ENCODE measurements at regions not wholly inside any gene's neighbourhood (a gene's known extent, or its start where the extent isn't known, plus 50 kb on each side); places are given as distances from the start of the nearest gene placed in this dataset.
"Not testable (repeated sequence)": the region's sequence is repeated elsewhere in the genome, so short reads cannot be mapped to it uniquely, and the experiment has no call there.

GRCh38 chr18:51260118-51260517 is 62.6 kb upstream of the MEX3C start:
- TF ChIP-seq CTCF (IDR thresholded peaks at IDR 0.05; ENCODE audit: insufficient read depth, missing control alignments), result no peak
- no peak for FAIRE-seq
- DNase-seq (ENCODE audit: insufficient read length, low spot score), result no peak

GRCh38 chr18:51266077-51266476 is 68.6 kb upstream of the MEX3C start:
- not testable (repeated sequence) for DNase-seq (ENCODE audit: insufficient read length, low spot score); FAIRE-seq

GRCh38 chr18:51266773-51267172 is 69.3 kb upstream of the MEX3C start:
- no peak for DNase-seq (ENCODE audit: insufficient read length, low spot score)
- peak; percentile 64 for FAIRE-seq
- no peak for TF ChIP-seq CTCF (IDR thresholded peaks at IDR 0.05; ENCODE audit: insufficient read depth, missing control alignments)

GRCh38 chr18:51273437-51273836 is 76.0 kb upstream of the MEX3C start:
- FAIRE-seq, result peak; percentile 94
- TF ChIP-seq CTCF (IDR thresholded peaks at IDR 0.05; ENCODE audit: insufficient read depth, missing control alignments), result no peak
- peak; percentile 57 for DNase-seq (ENCODE audit: insufficient read length, low spot score)

GRCh38 chr18:51275712-51276476 is 78.4 kb upstream of the MEX3C start:
- DNase-seq (ENCODE audit: insufficient read length, low spot score), result no peak
- no peak for TF ChIP-seq CTCF (IDR thresholded peaks at IDR 0.05; ENCODE audit: insufficient read depth, missing control alignments)
- FAIRE-seq, result no peak

GRCh38 chr18:51278045-51278649 is 80.7 kb upstream of the MEX3C start:
- FAIRE-seq, result peak; percentile 81
- peak; percentile 39 for DNase-seq (ENCODE audit: insufficient read length, low spot score)
- TF ChIP-seq CTCF (IDR thresholded peaks at IDR 0.05; ENCODE audit: insufficient read depth, missing control alignments), result peak; percentile 44

- no peak for FAIRE-seq
- no peak for TF ChIP-seq CTCF (IDR thresholded peaks at IDR 0.05; ENCODE audit: insufficient read depth, missing control alignments)
- no peak for DNase-seq (ENCODE audit: insufficient read length, low spot score)
Measured at GRCh38 chr18:51279367-51279984, 82.0 kb upstream of the MEX3C start.

All from D721Med (cell line).